Retinal pigment epithelial cell (primary cell): ENCODE measurements at regions not wholly inside any gene's neighbourhood (a gene's known extent, or its start where the extent isn't known, plus 50 kb on each side); places are given as distances from the start of the nearest gene placed in this dataset.

ENCODE experiments used
- DNase-seq: peaks from one replicate; pipeline ENCODE4 v3.0.0-alpha.2; 2010; ENCODE audit warnings: low read depth
- H3K4me3 ChIP-seq: 2 replicates; pipeline ENCODE4 v1.5.1; 2011; ENCODE audit warnings: mild to moderate bottlenecking, low read length, control low read depth, moderate library complexity
- CTCF ChIP-seq: conservative IDR thresholded peaks from 2 replicates; pipeline ENCODE4 v1.5.1; 2011; ENCODE audit warnings: low read depth, low read length, control low read depth, inconsistent platforms

GRCh38 chr15:62298811-62299210 lies 133.7 kb upstream of the C2CD4B start:
- no peak overlapping the region for H3K4me3 ChIP-seq
- no peak for DNase-seq
- TF ChIP-seq CTCF: no peak

- no peak for DNase-seq
- TF ChIP-seq CTCF: no peak
- no peak overlapping the region for H3K4me3 ChIP-seq
Observed at GRCh38 chr15:62299541-62299940, 134.5 kb upstream of the C2CD4B start.

- no peak for DNase-seq
- TF ChIP-seq CTCF: no peak
- H3K4me3 ChIP-seq: no peak overlapping the region
Observed at GRCh38 chr15:62301993-62302675, 137.0 kb upstream of the C2CD4B start.

GRCh38 chr15:62306851-62307504 lies 141.9 kb upstream of the C2CD4B start:
- TF ChIP-seq CTCF: peak; percentile 67
- DNase-seq: peak; percentile 34
- H3K4me3 ChIP-seq: no peak overlapping the region

GRCh38 chr15:62307551-62307950 lies 142.5 kb upstream of the C2CD4B start:
- no peak for DNase-seq
- H3K4me3 ChIP-seq: no peak overlapping the region
- no peak for TF ChIP-seq CTCF

- no peak overlapping the region for H3K4me3 ChIP-seq
- no peak for DNase-seq
- no peak for TF ChIP-seq CTCF
Observed at GRCh38 chr15:62316413-62317060, 151.5 kb upstream of the C2CD4B start.
